SK-N-MC (cell line): ENCODE measurements at regions not wholly inside any gene's neighbourhood (a gene's known extent, or its start where the extent isn't known, plus 50 kb on each side); places are given as distances from the start of the nearest gene placed in this dataset.

ENCODE experiments used
- EZH2 ChIP-seq: fragments of 200-600 bp; sonication (generic); IDR thresholded peaks from one replicate; pipeline ENCODE4 v1.6.1; 2017; ENCODE audit warnings: antibody characterized with exemption
- FOXP2 ChIP-seq: optimal IDR thresholded peaks from 2 replicates; pipeline ENCODE3; 2011; ENCODE audit warnings: mild to moderate bottlenecking, moderate library complexity; ENCODE audit not compliant: insufficient read depth; ENCODE audit errors: extremely low read length, control extremely low read depth
- POLR2AphosphoS5 ChIP-seq: IDR thresholded peaks from 2 replicates; pipeline ENCODE4 v1.6.1; 2012; ENCODE audit warnings: mild to moderate bottlenecking, low read depth, low read length, borderline replicate concordance

- TF ChIP-seq EZH2 (no peak), POLR2AphosphoS5 (no peak), FOXP2 (no peak)
Measured at GRCh38 chr13:79906345-79906744, 425.4 kb downstream of the NDFIP2 start.
